SK-N-SH (cell line): ENCODE measurements at regions not wholly inside any gene's neighbourhood (a gene's known extent, or its start where the extent isn't known, plus 50 kb on each side); places are given as distances from the start of the nearest gene placed in this dataset.

ENCODE experiments used
- CTCF ChIA-PET: fragments of 300-600, 350-600 bp; formaldehyde crosslinking; extraction: SDS; loops from one replicate; lab custom pipeline; 2021; lab: Yijun Ruan, JAX
- POLR2A ChIA-PET: fragments of 350-600 bp; sonication (Branson Sonifier 250); formaldehyde crosslinking; extraction: SDS; loops from one replicate; lab custom pipeline; 2020; ENCODE audit warnings: antibody characterized with exemption, inconsistent platforms; lab: Yijun Ruan, JAX
- DNase-seq: peaks from one replicate; pipeline ENCODE4 v3.0.0; 2012
- H2AFZ ChIP-seq: fragments of 200-600 bp; sonication (generic); 2 replicates; pipeline ENCODE4 v1.8.1; 2016; ENCODE audit warnings: antibody characterized with exemption, mild to moderate bottlenecking, low read depth
- H3F3A ChIP-seq: fragments of 200-600 bp; sonication (generic); replicated peaks from 2 replicates; pipeline ENCODE3; 2016; ENCODE audit warnings: antibody characterized with exemption, mild to moderate bottlenecking; ENCODE audit not compliant: insufficient read depth
- H3K27ac ChIP-seq, 2 experiments: fragments of 200-500 bp in 1 of 2; fragments of 200-600 bp in 1 of 2; sonication (Bioruptor generic) in 1 of 2; sonication (generic), shearing (Covaris generic) in 1 of 2; 2 replicates each; pipeline versions ENCODE4 v1.5.1 to v1.6.1; 2014 to 2016; ENCODE audit warnings: low read depth in 2 of 2, inconsistent platforms in 1 of 2, low read length in 1 of 2, mild to moderate bottlenecking in 1 of 2, mixed read lengths in 1 of 2
- H3K27me3 ChIP-seq: fragments of 200-600 bp; sonication (generic), shearing (Covaris generic); 2 replicates; pipeline ENCODE4 v1.6.1; 2016; ENCODE audit warnings: mixed run types; ENCODE audit not compliant: insufficient read depth
- H3K36me3 ChIP-seq, 2 experiments: fragments of 200-500 bp in 1 of 2; fragments of 200-600 bp in 1 of 2; sonication (Bioruptor generic) in 1 of 2; sonication (generic) in 1 of 2; replicated peaks in 1 of 2; 2 replicates each; pipeline versions ENCODE3 to v1.5.1; 2014 to 2016; ENCODE audit warnings: low read length in 1 of 2, mild to moderate bottlenecking in 1 of 2; ENCODE audit not compliant: insufficient read depth in 2 of 2, control insufficient read depth in 1 of 2
- H3K4me1 ChIP-seq, 2 experiments: fragments of 200-500 bp in 1 of 2; fragments of 200-600 bp in 1 of 2; sonication (Bioruptor generic) in 1 of 2; sonication (generic), shearing (Covaris generic) in 1 of 2; 2 replicates each; pipeline versions ENCODE4 v1.5.1 to v1.6.1; 2014 to 2016; ENCODE audit warnings: low read depth in 1 of 2, low read length in 1 of 2, mixed run types in 1 of 2; ENCODE audit not compliant: insufficient read depth in 2 of 2, control insufficient read depth in 1 of 2
- H3K4me2 ChIP-seq: fragments of 200-600 bp; sonication (generic), shearing (Covaris generic); 2 replicates; pipeline ENCODE4 v1.6.1; 2017; ENCODE audit warnings: mixed run types
- H3K4me3 ChIP-seq, 2 experiments: fragments of 200-500 bp in 1 of 2; fragments of 200-600 bp in 1 of 2; sonication (Bioruptor generic) in 1 of 2; sonication (generic), shearing (Covaris generic) in 1 of 2; 2 replicates each; pipeline versions ENCODE4 v1.5.1 to v1.8.1; 2014 to 2016; ENCODE audit warnings: low read depth in 2 of 2, inconsistent platforms in 1 of 2, low read length in 1 of 2, mild to moderate bottlenecking in 1 of 2, mixed read lengths in 1 of 2, moderate library complexity in 1 of 2
- H3K79me2 ChIP-seq: fragments of 200-600 bp; sonication (generic); 2 replicates; pipeline ENCODE4 v1.8.1; 2017; ENCODE audit warnings: mild to moderate bottlenecking; ENCODE audit not compliant: insufficient read depth
- H3K9ac ChIP-seq: fragments of 200-600 bp; sonication (generic); 2 replicates; pipeline ENCODE4 v1.6.1; 2017; ENCODE audit warnings: mixed run types
- H3K9me2 ChIP-seq: fragments of 200-600 bp; sonication (generic); 2 replicates; pipeline ENCODE4 v1.6.1; 2017; ENCODE audit warnings: mixed run types
- H3K9me3 ChIP-seq: fragments of 200-600 bp; sonication (generic); 2 replicates; pipeline ENCODE4 v1.6.1; 2017; ENCODE audit warnings: mixed run types, mild to moderate bottlenecking, moderate library complexity
- H4K20me1 ChIP-seq: fragments of 200-600 bp; sonication (generic); 2 replicates; pipeline ENCODE4 v1.6.1; 2017; ENCODE audit warnings: mild to moderate bottlenecking, mixed run types; ENCODE audit not compliant: insufficient read depth
- ELF1 ChIP-seq: IDR thresholded peaks from 2 replicates; pipeline ENCODE4 v1.4.0; 2012
- GATA2 ChIP-seq: sonication (generic); formaldehyde crosslinking; IDR thresholded peaks from 2 replicates; pipeline ENCODE4 v1.5.0; 2020; ENCODE audit warnings: mild to moderate bottlenecking, missing genetic modification reagents
- MXI1 ChIP-seq: IDR thresholded peaks from 2 replicates; pipeline ENCODE4 v1.6.1; 2012; ENCODE audit warnings: mild to moderate bottlenecking, low read depth, low read length, improper control_type of control experiment
- POLR2AphosphoS5 ChIP-seq: IDR thresholded peaks from 2 replicates; pipeline ENCODE4 v1.6.1; 2012; ENCODE audit warnings: low read depth, low read length
- REST ChIP-seq: IDR thresholded peaks from 2 replicates; pipeline ENCODE4 v1.6.1; 2012; ENCODE audit warnings: mild to moderate bottlenecking, low read depth, low read length, moderate library complexity
- RFX5 ChIP-seq: IDR thresholded peaks from 2 replicates; pipeline ENCODE4 v1.6.1; 2012; ENCODE audit warnings: mild to moderate bottlenecking, improper control_type of control experiment, low read length
- TEAD4 ChIP-seq: IDR thresholded peaks from 2 replicates; pipeline ENCODE4 v1.4.0; 2012; ENCODE audit warnings: mild to moderate bottlenecking, borderline replicate concordance; ENCODE audit not compliant: insufficient read depth
- WGBS: methylation state at CpG from one replicate; pipeline ENCODE4 v1.1.6; 2017; ENCODE audit warnings: low lambda C conversion rate; 5-methylcytosine and 5-hydroxymethylcytosine counted together

DNA sequence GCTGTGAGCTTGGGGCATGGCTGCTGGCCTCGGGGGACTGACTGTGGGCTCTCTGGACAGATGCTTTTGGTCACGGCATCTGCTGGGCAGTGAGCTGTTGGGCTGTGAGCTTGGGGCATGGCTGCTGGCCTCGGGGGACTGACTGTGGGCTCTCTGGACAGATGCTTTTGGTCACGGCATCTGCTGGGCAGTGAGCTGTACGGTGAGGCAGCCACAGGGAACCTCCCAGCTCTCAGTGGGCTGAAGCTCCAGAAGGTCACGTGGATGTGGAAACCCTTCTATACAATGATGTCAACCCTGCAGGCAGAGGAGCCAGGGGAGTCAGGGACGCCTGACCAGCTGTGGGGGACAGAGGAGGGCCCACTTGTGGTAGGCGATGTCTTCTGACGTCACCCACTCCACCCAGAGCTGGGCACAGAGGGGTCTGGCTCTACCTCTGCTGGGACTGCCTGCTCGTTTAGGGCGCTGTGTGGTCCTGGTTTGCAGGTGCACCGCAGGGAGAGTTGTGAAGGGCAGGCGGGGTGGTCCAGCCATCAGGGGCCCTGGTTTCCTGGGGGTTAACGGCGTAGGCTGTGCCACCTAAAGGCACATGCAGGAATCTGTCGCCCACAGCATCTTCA, 1331.3 kb downstream of the BRD1 start (continued):
- no peak for TF ChIP-seq POLR2AphosphoS5
- no peak for TF ChIP-seq REST
- no peak for TF ChIP-seq MXI1

- Histone ChIP-seq H3K79me2 (no peaks in the 10 kb centered on the region), H2AFZ (no peak overlapping the region), H3F3A (peaks cover 6% of the 10 kb centered on the region), H3K9me3 (no peaks in the 10 kb centered on the region), H3K9me2 (no peaks in the 10 kb centered on the region), H3K27ac (no peak overlapping the region), H3K9ac (no peak overlapping the region), H3K4me2 (no peak overlapping the region), H4K20me1 (no peaks in the 10 kb centered on the region), H3K4me3 (no peak overlapping the region), H3K4me1 (no peaks in the 10 kb centered on the region; a peak in 1 of 4 replicates), H3K36me3 (no peaks in the 10 kb centered on the region), H3K27me3 (peaks cover 24% of the 10 kb centered on the region; the same call in 1 of the 2 replicates)
- DNase-seq = no peak
- no peak for TF ChIP-seq ELF1
- no peak for TF ChIP-seq TEAD4
- CTCF ChIA-PET = no interaction called here
- WGBS = 15% methylated on average over 5 of the region's 8 CpGs
- POLR2A ChIA-PET = no interaction called here
Measured at GRCh38 chr22:48495751-48496080, 1332.0 kb downstream of the BRD1 start.

DNA sequence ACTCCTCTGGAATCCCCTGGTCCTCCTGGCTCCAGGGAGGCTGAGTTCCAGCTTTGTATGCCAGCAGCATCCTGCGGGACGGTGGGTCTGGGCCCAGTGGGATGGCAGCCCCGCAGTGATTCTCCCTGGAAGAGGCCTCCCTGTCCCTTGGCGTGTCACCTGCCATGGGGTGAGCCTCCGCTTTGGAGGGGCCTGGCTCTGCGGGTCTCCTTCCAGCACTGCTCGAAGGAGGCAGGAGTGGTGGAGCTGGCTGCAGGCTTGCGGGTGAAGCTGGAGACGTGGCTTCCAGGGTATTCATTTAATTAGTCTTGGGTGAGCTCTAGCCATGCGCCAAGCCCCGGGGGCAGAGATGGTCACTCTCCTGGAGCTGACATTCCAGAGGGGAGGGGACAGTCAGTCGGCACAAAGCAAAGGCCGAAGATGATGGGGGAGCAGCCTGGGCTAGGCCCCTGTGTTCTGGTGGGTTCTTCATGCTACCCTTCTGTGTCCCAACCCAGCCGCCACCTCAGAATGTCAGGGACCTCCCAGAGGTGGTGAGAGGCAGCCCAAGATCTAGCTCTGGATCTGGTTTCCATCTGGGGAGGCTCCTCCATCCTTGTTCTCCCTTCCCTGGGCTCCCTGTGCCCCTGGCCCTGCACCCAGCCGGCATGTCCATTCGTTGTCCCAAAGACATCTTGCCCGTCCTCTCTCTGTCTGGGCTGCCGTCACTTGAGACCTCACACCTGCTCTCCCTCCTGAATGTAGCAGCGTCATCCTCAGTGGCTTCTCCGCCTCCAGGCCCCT, 1332.5 kb downstream of the BRD1 start:
- Histone ChIP-seq H3K27ac (no peak overlapping the region), H3K4me2 (no peak overlapping the region)
- CTCF ChIA-PET = interaction anchor here (0.6 kb wide), 1 partner anchor 19 kb away, joined by 3 read pairs; no protein-coding TSS in a partner anchor

More for the DNA sequence above, 1332.5 kb downstream of the BRD1 start:
- no peaks in the 10 kb centered on the region for H3K9me3 ChIP-seq
- peaks cover 6% of the 10 kb centered on the region for H3F3A ChIP-seq
- 33% methylated on average over 15 of the region's 20 CpGs for WGBS
- POLR2A ChIA-PET = no interaction called here
- H3K9ac ChIP-seq = no peak overlapping the region
- no peak overlapping the region for H3K4me3 ChIP-seq
- no peaks in the 10 kb centered on the region for H3K9me2 ChIP-seq
- no peaks in the 10 kb centered on the region for H4K20me1 ChIP-seq
- no peaks in the 10 kb centered on the region for H3K79me2 ChIP-seq
- TF ChIP-seq RFX5 = no peak
- TF ChIP-seq MXI1 = no peak
- TF ChIP-seq GATA2 (CRISPR knock-in tag) = no peak
- no peak for TF ChIP-seq REST
- H2AFZ ChIP-seq = no peak overlapping the region
- no peaks in the 10 kb centered on the region; a peak in 1 of 4 replicates for H3K4me1 ChIP-seq
- no peaks in the 10 kb centered on the region for H3K36me3 ChIP-seq
- H3K27me3 ChIP-seq = peaks cover 26% of the 10 kb centered on the region; the same call in 1 of the 2 replicates
- no peak for DNase-seq
